ENCODE measurements at regions not wholly inside any gene's neighbourhood (a gene's known extent, or its start where the extent isn't known, plus 50 kb on each side); places are given as distances from the start of the nearest gene placed in this dataset.

GRCh38 chr3:194812176-194812575 is 126.5 kb downstream of the FAM43A start:
- no peak for TF ChIP-seq CTCF (IDR thresholded peaks at IDR 0.05; ENCODE audit: low read length)
- TF ChIP-seq EZH2phosphoT487 (IDR thresholded peaks at IDR 0.05; ENCODE audit: low read length) = no peak
- TF ChIP-seq EZH2 (optimal IDR thresholded peaks at IDR 0.05; ENCODE audit: low read depth, low read length) = no peak

Measured in MM.1S (cell line).